ENCODE measurements at regions not wholly inside any gene's neighbourhood (a gene's known extent, or its start where the extent isn't known, plus 50 kb on each side); places are given as distances from the start of the nearest gene placed in this dataset.

GRCh38 chr1:4298361-4299083 is 355.9 kb upstream of the AJAP1 start:
- H4K8ac ChIP-seq (ENCODE audit: low read depth in 2 of 2, low read length in 2 of 2): no peak overlapping the region
- no peak overlapping the region for H3K9ac ChIP-seq (ENCODE audit: low read depth, low read length)
- H2AK5ac ChIP-seq (ENCODE audit: low read depth, low read length): no peak overlapping the region
- in situ Hi-C loops (cut with MboI; ENCODE audit: low sequenced_read_pairs): no loop called here
- no peaks in the 10 kb centered on the region for H3K36me3 ChIP-seq (ENCODE audit: control insufficient read depth, insufficient read depth, low read length)
- ChIA-PET POLR2A (ENCODE audit: unreplicated experiment) (no interaction called here), CTCF (no interaction called here)
- H3K27me3 ChIP-seq (ENCODE audit: control insufficient read depth, insufficient read depth, low read length): no peaks in the 10 kb centered on the region
- no peak overlapping the region for H4K5ac ChIP-seq (ENCODE audit: low read depth, low read length)
- no peak for ATAC-seq (ENCODE audit: low read depth)
- intact Hi-C loops (cut with micrococcal nuclease): no loop called here
- H3K4me1 ChIP-seq (ENCODE audit: control insufficient read depth, insufficient read depth, low read length): no peaks in the 10 kb centered on the region
- H2AFZ ChIP-seq (replicated peaks; ENCODE audit: low read length, poor library complexity): peak overlapping the region; percentile 21
- no peak overlapping the region for H2AK9ac ChIP-seq (replicated peaks; ENCODE audit: low read depth, low read length, poor library complexity)
- H3K79me1 ChIP-seq (ENCODE audit: low read depth in 1 of 2, low read length in 2 of 2): no peaks in the 10 kb centered on the region
- no peak overlapping the region for H3K14ac ChIP-seq (replicated peaks; ENCODE audit: low read depth, low read length)
- H2BK5ac ChIP-seq (ENCODE audit: low read depth, low read length, poor library complexity, severe bottlenecking): no peak overlapping the region
- H4K91ac ChIP-seq (ENCODE audit: insufficient read depth, low read depth, low read length): no peak overlapping the region
- H3K27ac ChIP-seq (ENCODE audit: insufficient read depth, low read length): no peak overlapping the region
- no TSS peak for BruUV-seq (replicated peaks)
- no peak overlapping the region for H3K4me2 ChIP-seq (ENCODE audit: low read depth, low read length)
- no peak overlapping the region for H2BK15ac ChIP-seq (ENCODE audit: low read depth, low read length)
- no peak overlapping the region for H3K4me3 ChIP-seq (ENCODE audit: insufficient read depth, low read depth, low read length)
- no peaks in the 10 kb centered on the region for H4K20me1 ChIP-seq (ENCODE audit: insufficient read depth, low read length)
- dilution Hi-C loops (cut with HindIII; ENCODE audit: low sequenced_read_pairs, unreplicated experiment): no loop called here
- H2BK20ac ChIP-seq (ENCODE audit: low read depth, low read length): no peak overlapping the region
- no peak for DNase-seq
- WGBS, 2 experiments (ENCODE audit: extremely low coverage in 2 of 2, insufficient read length in 1 of 2): 78% methylated on average over 1 of the region's 12 CpGs; no CpG with 5 or more reads in 1 of the 2 experiments
- H3K9me1 ChIP-seq (ENCODE audit: insufficient read depth, low read length): no peaks in the 10 kb centered on the region
- no peak overlapping the region for H3K23ac ChIP-seq (ENCODE audit: low read depth, low read length)
- H3K18ac ChIP-seq (ENCODE audit: low read depth, low read length): no peak overlapping the region
- H2BK120ac ChIP-seq (ENCODE audit: low read depth, low read length): no peak overlapping the region
- H3K56ac ChIP-seq (ENCODE audit: extremely low read depth, insufficient read depth, low read length): no peak overlapping the region
- TF ChIP-seq MAFK (IDR thresholded peaks at IDR 0.05; ENCODE audit: low read depth, low read length) (no peak), RAD21 (IDR thresholded peaks at IDR 0.05; ENCODE audit: low read length) (no peak), USF2 (IDR thresholded peaks at IDR 0.05; ENCODE audit: low read depth, low read length) (no peak), CHD1 (IDR thresholded peaks at IDR 0.05; ENCODE audit: low read depth, low read length) (no peak)
- no peak overlapping the region for H3K4ac ChIP-seq (ENCODE audit: low read depth, low read length)
- H3K9me3 ChIP-seq (ENCODE audit: control insufficient read depth, insufficient read depth, low read length): peaks cover 46% of the 10 kb centered on the region
